ENCODE measurements at regions not wholly inside any gene's neighbourhood (a gene's known extent, or its start where the extent isn't known, plus 50 kb on each side); places are given as distances from the start of the nearest gene placed in this dataset.

GRCh38 chr7:153406486-153406872 lies 645.7 kb upstream of the DPP6 start:
- TF ChIP-seq ZBTB43 (CRISPR knock-in tag; IDR thresholded peaks at IDR 0.05), result no peak
- no peak for TF ChIP-seq TP53 (CRISPR knock-in tag; IDR thresholded peaks at IDR 0.05)
- no peak for TF ChIP-seq CTCF (IDR thresholded peaks at IDR 0.05)
- TF ChIP-seq AFF4 (CRISPR knock-in tag; IDR thresholded peaks at IDR 0.05; ENCODE audit: borderline replicate concordance), result no peak

Measured in WTC11 (cell line).